ENCODE measurements at regions not wholly inside any gene's neighbourhood (a gene's known extent, or its start where the extent isn't known, plus 50 kb on each side); places are given as distances from the start of the nearest gene placed in this dataset.

DNA sequence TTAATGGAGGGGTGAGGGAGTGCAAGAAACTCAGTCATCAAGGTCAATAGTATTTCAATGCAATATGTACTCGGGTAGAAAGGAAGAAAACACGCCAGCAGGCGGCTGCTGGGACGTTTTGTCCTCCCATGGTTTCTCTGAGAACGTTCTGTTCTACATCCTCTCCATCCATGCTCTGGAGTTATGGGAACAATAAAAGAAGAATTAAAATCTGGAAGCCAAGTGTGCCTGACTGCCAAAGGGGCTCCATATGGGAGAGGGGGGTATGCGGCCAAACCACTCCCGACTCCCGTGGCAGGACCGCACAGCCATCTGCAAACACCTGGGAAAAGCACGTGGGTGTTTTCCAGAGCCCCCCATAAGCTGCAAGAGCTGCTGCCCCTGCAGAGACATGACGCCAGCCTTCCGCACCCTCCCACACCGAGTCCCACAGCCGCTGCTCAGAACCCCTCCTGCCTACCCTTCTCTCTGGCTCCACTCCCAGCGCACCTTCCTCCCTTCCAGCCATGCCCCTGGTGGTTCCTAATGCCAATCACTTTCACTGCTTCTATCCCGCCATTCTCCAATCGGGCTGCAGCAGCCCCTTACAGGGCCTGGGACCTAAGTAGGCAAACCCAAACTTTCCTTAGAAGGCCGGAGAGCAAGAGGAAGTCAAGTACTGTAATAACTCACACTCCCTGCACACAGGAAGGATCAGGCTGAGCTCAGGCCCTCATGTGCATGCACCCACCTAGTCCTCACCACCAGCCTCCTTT lies 241.6 kb downstream of the SYK start:
- DNase-seq, result no peak

DNA sequence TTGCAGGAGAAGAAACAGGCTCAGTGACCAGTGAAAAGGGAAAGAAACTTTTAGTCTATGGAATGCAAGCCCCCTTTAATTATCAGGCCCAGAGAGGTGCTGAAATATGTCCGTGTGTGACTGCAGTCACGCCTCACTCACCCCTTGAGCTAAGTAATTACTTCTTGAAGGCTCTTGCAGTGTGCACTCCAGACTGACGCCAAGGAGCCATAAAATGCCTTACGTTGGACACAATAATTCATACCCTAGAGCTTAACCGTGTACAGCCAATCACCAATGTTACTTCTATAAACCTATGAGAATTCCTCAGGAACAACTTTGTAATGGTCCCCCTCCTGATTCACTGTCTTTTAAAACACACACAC lies 242.2 kb downstream of the SYK start:
- DNase-seq, result no peak

DNA sequence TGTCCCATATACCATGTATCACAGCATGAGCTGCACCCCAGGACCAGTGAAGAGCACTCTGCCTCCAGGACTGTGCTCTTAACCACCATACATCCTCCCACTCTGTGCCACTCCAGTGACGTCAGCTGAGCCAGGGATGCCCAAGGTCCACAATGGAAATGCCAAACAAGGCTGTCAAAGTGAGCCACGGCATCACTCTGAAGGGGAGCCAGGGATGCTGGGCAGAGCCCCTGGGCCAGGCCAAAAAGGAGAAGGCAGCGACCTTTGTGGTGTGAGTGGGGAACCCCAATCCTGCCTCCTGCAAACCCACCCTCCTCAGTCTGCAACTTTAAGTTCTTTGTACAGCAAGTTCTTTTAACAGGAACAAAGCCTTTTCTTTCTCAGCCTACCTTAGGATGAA lies 242.7 kb downstream of the SYK start:
- DNase-seq, result no peak

GRCh38 chr9:91045041-91045440 lies 243.4 kb downstream of the SYK start:
- DNase-seq, result no peak

- peak; percentile 46 for DNase-seq
These were observed 245.9 kb downstream of the SYK start for GRCh38 chr9:91047529-91047928.

DNA sequence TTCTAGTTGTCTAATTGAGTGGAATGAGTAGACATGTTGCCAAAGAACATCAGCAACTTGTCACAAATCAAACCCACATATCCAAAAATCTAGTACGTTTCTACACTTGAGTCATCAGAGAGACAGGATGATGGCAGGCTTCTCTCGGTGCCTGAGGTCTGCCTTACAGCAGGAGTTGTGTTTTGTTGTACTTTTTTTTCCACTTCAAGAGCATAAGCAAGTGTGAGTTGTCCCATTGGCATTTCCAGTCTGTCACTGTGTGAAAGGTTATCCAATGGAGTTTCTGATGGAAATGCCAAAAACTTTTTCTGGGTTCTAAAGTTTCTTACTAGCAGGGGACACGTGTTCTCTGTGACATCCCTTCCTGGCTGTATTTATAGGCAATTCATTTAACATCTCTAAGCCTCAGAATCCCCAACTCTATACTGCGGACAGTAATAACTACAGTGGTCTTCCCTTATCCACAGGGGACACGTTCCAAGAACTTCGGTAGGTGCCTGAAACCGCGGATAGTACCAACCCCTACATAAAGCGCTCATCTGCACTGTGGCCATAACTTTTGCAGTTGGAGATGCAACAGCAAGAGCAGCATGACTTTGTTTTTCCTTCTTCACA lies 246.5 kb downstream of the SYK start:
- DNase-seq, result no peak

- DNase-seq, result no peak
These were observed 247.1 kb downstream of the SYK start for GRCh38 chr9:91048749-91049148.

- no peak for DNase-seq
These were observed 252.2 kb downstream of the SYK start for GRCh38 chr9:91053824-91054223.

GRCh38 chr9:91055845-91056244 lies 254.2 kb downstream of the SYK start:
- DNase-seq, result no peak

- DNase-seq, result no peak
These were observed 254.9 kb downstream of the SYK start for GRCh38 chr9:91056486-91056885.

DNA sequence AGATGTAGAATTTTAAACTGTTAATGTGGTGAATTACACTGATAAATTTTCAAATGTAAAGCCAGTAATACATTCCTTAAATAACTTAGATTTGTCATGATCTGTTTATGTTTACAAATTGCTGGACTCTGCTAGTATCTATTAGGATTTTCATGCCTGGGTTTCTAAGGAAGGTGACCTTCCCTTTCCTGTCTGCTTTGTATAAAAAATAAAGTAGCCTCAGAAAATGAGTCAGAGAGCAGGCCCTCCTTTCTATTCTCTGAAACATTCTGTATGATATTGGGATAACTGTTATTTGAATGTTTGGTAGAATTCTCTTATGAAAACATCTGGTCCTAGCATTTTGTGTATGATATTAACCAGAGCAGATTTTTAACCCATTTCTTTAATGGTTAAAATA lies 255.3 kb downstream of the SYK start:
- no peak for DNase-seq

- no peak for DNase-seq
These were observed 258.1 kb downstream of the SYK start for GRCh38 chr9:91059713-91060112.

DNA sequence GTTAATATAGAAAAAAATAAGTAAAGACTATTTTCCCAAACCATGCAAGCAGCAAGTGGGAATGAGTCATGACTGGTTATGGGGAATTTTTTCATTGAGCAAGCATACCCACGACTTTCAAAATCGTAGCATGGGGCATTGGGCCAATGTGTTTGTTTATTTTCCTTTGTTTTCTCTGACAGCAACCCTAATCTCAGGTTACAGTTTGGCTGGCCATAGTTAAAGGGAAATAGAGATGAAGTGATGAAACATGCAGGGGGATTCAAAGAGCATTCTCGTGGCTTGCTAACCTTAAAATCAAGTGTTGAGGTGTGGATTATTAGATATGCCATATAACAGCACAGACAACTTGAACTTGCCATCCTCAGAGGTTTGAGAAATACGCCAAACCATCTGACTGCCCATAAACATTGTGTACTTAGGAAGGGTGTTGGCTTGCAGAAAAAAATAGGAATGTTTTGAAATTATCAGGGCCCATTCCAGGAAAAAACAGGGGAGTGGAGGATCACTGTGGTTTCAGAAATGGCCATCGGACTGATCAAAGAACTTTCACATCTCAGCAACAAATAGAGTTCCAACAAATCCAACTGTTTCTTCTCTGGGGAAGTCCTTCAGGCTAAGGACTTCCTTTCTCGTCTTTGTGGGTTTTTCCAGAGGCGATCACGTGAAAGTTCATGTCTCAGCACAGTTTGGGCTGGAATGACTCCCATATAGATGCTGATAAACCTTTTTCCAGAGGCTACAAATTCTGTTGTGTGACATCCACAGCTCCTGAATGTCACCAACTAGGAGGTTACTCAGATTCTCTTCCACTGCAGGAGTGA lies 259.1 kb downstream of the SYK start:
- DNase-seq, result no peak

GRCh38 chr9:91061506-91061905 lies 259.9 kb downstream of the SYK start:
- no peak for DNase-seq

GRCh38 chr9:91062281-91062680 lies 260.7 kb downstream of the SYK start:
- DNase-seq, result no peak

DNA sequence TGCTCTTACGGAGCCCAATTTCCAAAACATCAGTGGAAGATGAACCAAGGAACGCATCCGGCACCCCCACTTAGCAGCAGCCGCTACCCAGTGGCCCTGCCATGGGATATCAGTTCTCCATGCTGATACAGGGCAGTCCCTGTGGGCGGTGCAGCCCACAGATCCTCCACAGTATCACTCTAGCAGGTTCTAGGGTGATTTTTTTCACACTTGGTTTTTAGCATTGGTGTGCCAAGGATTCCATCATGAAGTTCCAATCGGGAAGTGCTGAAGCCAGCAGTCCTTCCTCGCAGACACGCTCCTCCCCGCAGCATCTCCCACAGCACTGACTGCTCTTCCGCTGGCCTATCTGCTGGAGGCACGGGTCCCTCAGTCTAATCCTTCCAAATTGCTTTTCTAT lies 261.9 kb downstream of the SYK start:
- DNase-seq, result no peak

DNA sequence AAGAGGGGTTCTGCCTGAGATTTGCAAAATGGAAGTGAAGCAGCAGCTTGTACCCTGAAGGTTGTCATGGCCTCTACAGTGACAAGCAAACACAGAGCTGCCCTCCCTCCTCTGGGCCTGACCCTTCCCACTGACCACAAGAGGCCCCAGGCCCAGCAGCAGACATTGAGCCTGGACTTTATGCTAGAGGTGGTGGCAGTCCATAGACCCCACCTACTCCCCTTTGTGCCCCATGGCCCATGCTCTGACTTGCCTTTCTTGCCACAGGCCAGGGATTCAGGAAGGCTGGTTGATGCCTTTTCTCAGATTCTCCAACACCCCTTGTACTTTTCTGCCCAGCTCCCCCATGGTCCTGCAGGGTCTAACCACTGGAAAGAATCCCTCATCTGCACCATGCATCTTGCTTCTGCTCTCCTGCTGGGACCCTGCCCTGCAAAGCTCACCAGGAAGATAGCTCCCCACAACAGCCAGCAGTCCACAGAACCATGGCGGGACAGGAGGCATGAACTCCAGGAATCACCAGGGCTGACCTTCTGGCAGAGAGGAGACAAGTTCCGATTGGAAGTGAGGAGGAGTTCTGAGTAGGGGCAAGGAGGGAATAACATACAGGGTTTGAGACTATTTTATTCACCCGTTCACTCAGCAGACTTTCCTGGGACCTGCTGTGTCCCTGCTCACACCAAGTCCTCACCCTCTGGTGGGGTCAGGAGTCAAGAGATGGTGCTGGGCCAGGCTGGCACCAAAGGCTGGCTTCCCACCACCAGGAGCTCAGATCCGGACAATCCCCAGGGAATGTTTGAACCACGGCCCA lies 263.8 kb downstream of the SYK start:
- no peak for DNase-seq

- no peak for DNase-seq
These were observed 264.4 kb downstream of the SYK start for GRCh38 chr9:91066042-91066415.

- no peak for DNase-seq
These were observed 265.2 kb downstream of the SYK start for GRCh38 chr9:91066856-91067255.

GRCh38 chr9:91067306-91067860 lies 265.8 kb downstream of the SYK start:
- DNase-seq, result no peak

DNA sequence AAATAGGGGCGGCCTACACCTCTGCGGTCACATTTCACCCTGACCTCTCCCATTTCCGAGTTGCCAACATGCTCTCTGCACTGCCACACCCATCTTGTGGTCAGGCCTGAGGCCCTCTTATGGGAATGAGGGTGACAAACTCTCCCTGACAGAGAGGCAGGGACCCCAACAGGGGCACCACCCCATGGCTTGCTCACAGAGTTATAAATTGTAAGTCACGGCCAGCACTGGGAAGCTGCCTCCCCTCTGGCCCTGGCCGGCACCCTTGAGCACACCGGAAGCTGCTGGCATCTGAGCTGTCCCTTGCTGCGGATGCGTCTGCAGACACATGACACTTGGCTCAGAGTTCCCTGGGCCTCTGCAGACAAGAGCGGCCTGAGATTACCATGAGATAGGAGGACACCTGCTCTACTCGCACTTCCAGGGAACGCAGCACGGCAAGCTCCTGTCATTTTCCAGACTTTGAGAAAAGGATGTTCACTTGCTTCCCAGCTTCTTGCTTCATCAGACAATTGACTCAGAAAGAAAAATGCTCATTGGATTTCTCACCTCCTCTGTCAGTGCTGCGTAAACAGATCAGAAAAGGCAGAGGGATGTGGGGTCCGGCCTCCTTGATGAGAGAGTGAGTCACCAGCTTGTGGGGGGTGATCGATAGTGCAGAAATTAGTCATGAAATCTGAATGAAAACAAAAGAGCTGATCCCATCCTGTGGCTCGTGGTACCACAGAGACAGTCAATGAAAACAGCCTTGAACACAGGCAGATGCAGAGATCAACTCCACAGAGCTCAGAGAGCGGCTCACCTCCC lies 269.8 kb downstream of the SYK start:
- no peak for DNase-seq
